GM12892 (cell line): ENCODE measurements at regions not wholly inside any gene's neighbourhood (a gene's known extent, or its start where the extent isn't known, plus 50 kb on each side); places are given as distances from the start of the nearest gene placed in this dataset.

ENCODE experiments used
- DNase-seq: peaks from one replicate; pipeline ENCODE4 v3.0.0; 2011; ENCODE audit not compliant: insufficient read length
- FAIRE-seq: peaks from 2 replicates; lab custom pipeline; 2011; peaks lifted over from hg19 to GRCh38; lab: Jason Lieb, UNC
- POLR2A ChIP-seq: IDR thresholded peaks from 2 replicates; pipeline ENCODE4 v1.6.1; 2011; ENCODE audit warnings: low read depth, low read length, control low read depth
- POLR2AphosphoS5 ChIP-seq: IDR thresholded peaks from 2 replicates; pipeline ENCODE4 v1.6.1; 2011; ENCODE audit warnings: low read depth, low read length, control low read depth
- TAF1 ChIP-seq: IDR thresholded peaks from 2 replicates; pipeline ENCODE4 v1.6.1; 2011; ENCODE audit warnings: low read depth, mild to moderate bottlenecking, control low read depth, low read length, borderline replicate concordance

DNA sequence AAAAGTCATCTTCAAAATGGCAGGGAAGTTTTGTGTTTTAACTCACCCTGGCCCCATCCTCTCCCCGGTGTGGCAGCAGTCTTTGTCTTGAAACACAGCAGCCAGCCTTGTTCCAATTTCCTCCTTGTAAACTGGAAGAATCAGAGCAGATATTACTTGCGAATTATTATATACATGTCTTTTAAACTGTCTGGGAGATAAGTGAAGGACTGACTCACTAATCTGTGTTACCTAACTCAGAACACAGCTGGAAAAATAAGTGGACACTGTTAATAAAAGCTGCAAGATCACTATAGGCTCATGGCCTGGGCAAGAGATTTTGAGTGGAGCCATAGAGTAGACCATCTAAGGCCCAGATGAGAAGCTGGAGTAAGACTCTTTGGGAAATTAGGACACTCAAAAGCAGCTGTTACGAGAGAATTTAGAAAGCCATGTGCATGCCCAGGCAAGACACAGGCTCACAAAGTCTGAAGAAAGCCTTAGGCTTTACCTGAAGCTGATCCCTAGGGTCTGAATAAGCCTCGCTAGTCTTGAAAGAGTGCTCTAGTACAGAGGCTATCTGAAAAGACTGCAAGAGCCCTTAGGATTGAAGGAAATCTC, 233.0 kb upstream of the RAB4A start:
- no peak for DNase-seq
- no peak for TF ChIP-seq POLR2A
- no peak for TF ChIP-seq TAF1
- TF ChIP-seq POLR2AphosphoS5 = no peak
- no peak for FAIRE-seq

DNA sequence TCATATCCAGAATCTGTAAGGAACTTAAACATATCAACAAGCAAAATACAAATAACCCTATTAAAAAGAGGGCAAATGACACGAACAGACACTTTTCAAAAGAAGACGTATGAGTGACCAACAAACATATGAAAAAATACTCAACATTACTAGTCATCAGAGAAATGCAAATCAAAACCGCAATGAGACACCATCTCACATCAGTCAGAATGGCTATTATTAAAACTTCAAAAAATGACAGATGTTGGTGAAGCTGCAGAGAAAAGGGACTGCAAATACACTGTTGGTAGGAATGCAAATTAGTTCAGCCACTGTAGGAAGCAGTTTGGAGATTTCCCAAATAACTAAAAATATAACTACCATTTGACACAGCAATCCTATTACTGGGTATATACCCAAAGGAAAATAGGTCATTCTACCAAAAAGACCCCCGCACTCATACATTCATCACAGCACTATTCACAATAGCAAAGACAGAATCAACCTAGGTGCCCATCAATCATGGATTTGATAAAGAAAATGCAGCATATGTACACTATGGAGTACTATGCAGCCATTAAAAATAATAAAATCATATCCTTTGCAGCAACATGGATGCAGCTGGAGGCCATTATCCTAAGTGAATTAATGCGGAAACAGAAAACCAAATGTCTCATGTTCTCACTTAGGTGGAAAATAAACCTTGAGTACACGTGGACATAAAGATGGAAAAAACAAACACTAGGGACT, 230.1 kb upstream of the RAB4A start:
- FAIRE-seq (no peak), DNase-seq (no peak)
- no peak for TF ChIP-seq TAF1
- TF ChIP-seq POLR2A = no peak
- no peak for TF ChIP-seq POLR2AphosphoS5

DNA sequence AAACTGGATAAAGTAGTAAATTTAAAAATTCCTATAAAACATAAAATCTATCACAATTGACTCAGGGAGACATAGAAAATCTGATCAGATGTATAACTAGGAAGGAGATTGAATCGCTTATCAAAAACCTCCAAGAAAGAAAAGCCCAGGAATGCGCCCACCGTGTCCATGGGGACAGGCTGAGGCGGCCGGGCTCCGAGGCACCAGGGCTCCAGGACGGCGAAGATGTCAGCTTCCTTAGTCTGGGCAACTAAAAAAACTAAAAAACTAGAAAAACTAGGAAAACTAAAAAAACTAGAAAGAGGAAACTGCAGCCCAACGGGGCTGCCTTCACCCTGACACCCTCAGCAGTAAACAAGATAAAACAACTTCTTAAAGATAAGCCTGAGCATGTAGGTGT, 229.0 kb upstream of the RAB4A start:
- FAIRE-seq (no peak), DNase-seq (no peak)
- TF ChIP-seq TAF1 = no peak
- TF ChIP-seq POLR2AphosphoS5 = no peak
- no peak for TF ChIP-seq POLR2A

- no peak for DNase-seq
- no peak for FAIRE-seq
- TF ChIP-seq POLR2AphosphoS5 = no peak
- no peak for TF ChIP-seq POLR2A
- TF ChIP-seq TAF1 = no peak
Measured at GRCh38 chr1:229042482-229042881, 228.4 kb upstream of the RAB4A start.

GRCh38 chr1:229043115-229043514, 227.8 kb upstream of the RAB4A start:
- DNase-seq = no peak
- FAIRE-seq = no peak

DNA sequence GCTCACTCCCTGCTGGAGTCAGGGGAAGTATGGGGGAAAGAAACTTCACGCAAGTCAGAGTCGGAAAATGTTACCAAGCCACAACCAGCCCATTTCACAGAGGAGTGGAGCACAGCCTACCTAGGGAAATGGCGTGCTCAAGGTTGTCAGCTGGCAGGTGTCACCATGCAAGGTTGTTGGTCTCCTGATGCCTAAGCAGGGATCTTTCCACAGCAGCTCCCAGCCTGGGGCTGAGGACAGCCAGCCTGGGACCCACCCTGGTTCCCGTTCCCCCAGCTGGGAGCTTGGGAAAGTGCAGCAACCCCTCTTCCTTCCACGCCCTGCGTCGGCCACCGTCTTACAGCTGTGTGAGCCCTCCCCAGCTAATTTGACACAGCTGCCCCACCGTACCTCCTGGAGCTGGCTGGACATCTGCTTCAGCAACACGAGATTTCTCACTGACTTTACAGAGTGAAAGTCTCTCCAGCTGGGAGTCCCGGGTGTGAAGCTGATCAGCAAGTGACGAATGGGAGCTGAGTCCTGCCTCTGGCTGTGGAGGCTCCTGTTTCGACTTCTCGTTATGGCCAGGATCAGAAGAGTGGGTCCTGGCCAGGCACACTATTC, 224.6 kb upstream of the RAB4A start:
- TF ChIP-seq POLR2A = no peak
- TF ChIP-seq POLR2AphosphoS5 = no peak
- no peak for TF ChIP-seq TAF1
- DNase-seq (no peak), FAIRE-seq (no peak)

More at GRCh38 chr1:229043115-229043514, 227.8 kb upstream of the RAB4A start:
- no peak for TF ChIP-seq POLR2AphosphoS5
- no peak for TF ChIP-seq POLR2A
- no peak for TF ChIP-seq TAF1

DNA sequence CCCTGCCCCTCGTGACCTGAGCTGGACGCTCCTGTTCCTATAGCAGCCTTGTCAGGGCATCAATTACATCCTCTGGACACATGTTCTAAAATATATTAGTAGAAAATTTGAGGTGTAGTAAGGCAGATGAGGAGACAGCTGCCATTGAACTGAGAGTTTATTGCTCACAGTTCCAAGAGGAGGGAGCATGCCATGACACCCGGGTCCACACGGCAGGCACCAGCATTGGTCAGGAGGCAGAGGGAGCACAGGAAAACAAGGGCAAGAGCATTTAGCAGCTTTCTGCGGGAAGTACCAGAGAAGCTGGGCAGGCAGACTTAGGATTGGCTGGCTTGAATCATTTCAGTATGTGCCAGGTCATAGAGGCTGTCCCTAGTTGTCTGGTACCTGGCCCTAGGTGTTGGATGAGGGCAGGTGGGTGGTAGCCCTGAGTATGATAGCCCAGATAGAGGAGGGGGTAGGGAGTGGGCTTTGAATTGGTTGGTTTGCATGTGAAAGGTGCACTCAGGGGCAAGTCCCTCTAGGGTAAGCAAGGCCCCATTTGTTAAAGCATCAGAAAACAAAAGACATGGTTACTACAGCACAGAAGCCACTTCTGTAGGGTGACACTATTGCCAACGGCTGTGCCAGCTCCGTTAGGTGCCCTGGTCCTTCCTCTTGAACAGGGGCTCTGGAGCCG, 223.6 kb upstream of the RAB4A start:
- no peak for FAIRE-seq
- no peak for DNase-seq
- TF ChIP-seq TAF1 (no peak), POLR2A (no peak), POLR2AphosphoS5 (no peak)

GRCh38 chr1:229047840-229048620, 222.9 kb upstream of the RAB4A start:
- DNase-seq = no peak

GRCh38 chr1:229048896-229049295, 222.0 kb upstream of the RAB4A start:
- TF ChIP-seq TAF1 (no peak), POLR2A (no peak)
- FAIRE-seq (no peak), DNase-seq (no peak)

More at GRCh38 chr1:229047840-229048620, 222.9 kb upstream of the RAB4A start:
- no peak for FAIRE-seq
- TF ChIP-seq POLR2AphosphoS5 (no peak), TAF1 (no peak), POLR2A (no peak)

- FAIRE-seq (no peak), DNase-seq (no peak)
- no peak for TF ChIP-seq TAF1
- no peak for TF ChIP-seq POLR2AphosphoS5
- TF ChIP-seq POLR2A = no peak
Measured at GRCh38 chr1:229056046-229056445, 214.9 kb upstream of the RAB4A start.
